HCT116 (cell line): ENCODE measurements at regions not wholly inside any gene's neighbourhood (a gene's known extent, or its start where the extent isn't known, plus 50 kb on each side); places are given as distances from the start of the nearest gene placed in this dataset.

ENCODE experiments used
- ATAC-seq: fragments of 200-7000 bp; cut with Tn5 transposase; 2 replicates; pipeline ENCODE4 v1.9.1; 2020; ENCODE audit warnings: mild to moderate bottlenecking, moderate library complexity
- BruUV-seq: library from RNA; stranded (reverse); fragments of 400-500 nt; replicated peaks from 2 replicates; lab custom pipeline; 2021; lab: Mats Ljungman, UMichigan
- CTCF ChIA-PET: fragments of 300-600 bp; sonication (Branson Sonifier 250); formaldehyde crosslinking; loops from one replicate; lab custom pipeline; 2021; ENCODE audit warnings: antibody characterized with exemption; lab: Charles Lee
- POLR2A ChIA-PET: fragments of 300-600, 350-600 bp; sonication (Branson Sonifier 250); formaldehyde crosslinking; loops from one replicate; lab custom pipeline; 2021; ENCODE audit warnings: antibody characterized with exemption; lab: Charles Lee
- RAD21 ChIA-PET, 2 experiments: fragments of 300-600 bp; sonication (Branson Sonifier 250); formaldehyde crosslinking; loops; one replicate each; lab custom pipeline; 2023; ENCODE audit warnings: low total read pairs in 2 of 2; ENCODE audit not compliant: uncharacterized antibody in 2 of 2, unreplicated experiment in 2 of 2, low non-redundant PET in 1 of 2; lab: Charles Lee
- DNase-seq: peaks from one replicate; pipeline ENCODE4 v3.0.0-alpha.2; 2010; ENCODE audit warnings: low read depth, low spot score
- H2AFZ ChIP-seq: fragments of 200-600 bp; shearing (Covaris generic), sonication (generic); 2 replicates; pipeline ENCODE4 v1.6.1; 2017; ENCODE audit warnings: low read depth, mixed run types, mixed read lengths, antibody characterized with exemption, low read length; ENCODE audit not compliant: poor library complexity, severe bottlenecking
- H3K27ac ChIP-seq: 2 replicates; pipeline ENCODE4 v1.5.1; 2012; ENCODE audit warnings: low read depth, low read length
- H3K27me3 ChIP-seq: fragments of 200-600 bp; sonication (generic); 2 replicates; pipeline ENCODE4 v1.6.1; 2016; ENCODE audit warnings: mixed run types, low read length, mixed read lengths; ENCODE audit not compliant: insufficient read depth
- H3K36me3 ChIP-seq, 2 experiments: fragments of 200-500 bp in 1 of 2; fragments of 200-600 bp in 1 of 2; sonication (Bioruptor generic) in 1 of 2; sonication (generic) in 1 of 2; 2 replicates each; pipeline versions ENCODE4 v1.5.1 to v1.6.1; 2014 to 2016; ENCODE audit warnings: low read length in 2 of 2, inconsistent platforms in 1 of 2, mixed read lengths in 1 of 2, mixed run types in 1 of 2; ENCODE audit not compliant: insufficient read depth in 2 of 2, control insufficient read depth in 1 of 2
- H3K4me1 ChIP-seq, 2 experiments: fragments of 200-600 bp in 1 of 2; sonication (generic) in 1 of 2; 2 replicates each; pipeline versions ENCODE4 v1.5.1 to v1.6.1; 2012 to 2017; ENCODE audit warnings: low read length in 2 of 2, inconsistent platforms in 1 of 2, mild to moderate bottlenecking in 1 of 2, mixed read lengths in 1 of 2, mixed run types in 1 of 2, moderate library complexity in 1 of 2; ENCODE audit not compliant: insufficient read depth in 2 of 2, control insufficient read depth in 1 of 2
- H3K4me2 ChIP-seq: fragments of 200-600 bp; sonication (generic); 2 replicates; pipeline ENCODE4 v1.6.1; 2017; ENCODE audit warnings: mixed run types, low read length, mixed read lengths
- H3K4me3 ChIP-seq, 2 experiments: fragments of 200-600 bp in 1 of 2; sonication (generic) in 1 of 2; replicated peaks in 1 of 2; 2 replicates each; pipeline ENCODE4 v1.5.1; 2011 to 2016; ENCODE audit warnings: low read length in 2 of 2, control low read depth in 1 of 2, low read depth in 1 of 2, mild to moderate bottlenecking in 1 of 2, mixed read lengths in 1 of 2, mixed run types in 1 of 2
- H3K79me2 ChIP-seq: fragments of 200-600 bp; sonication (generic); 2 replicates; pipeline ENCODE4 v1.6.1; 2017; ENCODE audit warnings: mild to moderate bottlenecking, mixed run types, low read length, moderate library complexity, mixed read lengths; ENCODE audit not compliant: insufficient read depth
- H3K9ac ChIP-seq: fragments of 200-600 bp; sonication (generic); 2 replicates; pipeline ENCODE4 v1.6.1; 2016; ENCODE audit warnings: low read length, mixed read lengths
- H3K9me2 ChIP-seq: fragments of 200-600 bp; sonication (generic), shearing (Covaris generic); 2 replicates; pipeline ENCODE4 v1.6.1; 2017; ENCODE audit warnings: mixed run types, mild to moderate bottlenecking, moderate library complexity; ENCODE audit not compliant: insufficient read depth
- H3K9me3 ChIP-seq, 2 experiments: fragments of 200-500 bp in 1 of 2; fragments of 200-600 bp in 1 of 2; sonication (Bioruptor generic) in 1 of 2; sonication (generic) in 1 of 2; 2 replicates each; pipeline ENCODE4 v1.6.1; 2014 to 2017; ENCODE audit warnings: low read length in 2 of 2, mixed read lengths in 2 of 2, inconsistent platforms in 1 of 2, low read depth in 1 of 2, mild to moderate bottlenecking in 1 of 2, mixed run types in 1 of 2, moderate library complexity in 1 of 2; ENCODE audit not compliant: control insufficient read depth in 1 of 2, insufficient read depth in 1 of 2
- H4K20me1 ChIP-seq: fragments of 200-600 bp; sonication (generic), shearing (Covaris generic); 2 replicates; pipeline ENCODE4 v1.6.1; 2017; ENCODE audit warnings: mixed run types, mild to moderate bottlenecking, moderate library complexity; ENCODE audit not compliant: insufficient read depth
- CBX3 ChIP-seq: IDR thresholded peaks from 2 replicates; pipeline ENCODE4 v1.6.1; 2012; ENCODE audit warnings: low read depth
- CTCF ChIP-seq, 3 experiments: fragments of 200-600 bp in 1 of 3; sonication (generic) in 1 of 3; IDR thresholded peaks in 2 of 3; conservative IDR thresholded peaks in 1 of 3; 2 replicates each; pipeline ENCODE4 v1.5.1; 2012 to 2017; ENCODE audit warnings: low read depth in 2 of 3, low read length in 2 of 3, antibody characterized with exemption in 1 of 3, borderline replicate concordance in 1 of 3, control low read depth in 1 of 3, mild to moderate bottlenecking in 1 of 3, mixed read lengths in 1 of 3, mixed run types in 1 of 3, moderate library complexity in 1 of 3; ENCODE audit not compliant: insufficient read depth in 1 of 3
- JUND ChIP-seq: IDR thresholded peaks from 2 replicates; pipeline ENCODE4 v1.6.1; 2012
- POLR2AphosphoS5 ChIP-seq: IDR thresholded peaks from 2 replicates; pipeline ENCODE4 v1.6.1; 2011; ENCODE audit warnings: mild to moderate bottlenecking, low read depth, low read length, moderate library complexity
- RAD21 ChIP-seq: IDR thresholded peaks from 2 replicates; pipeline ENCODE4 v1.6.1; 2012; ENCODE audit warnings: low read depth, mild to moderate bottlenecking
- SIN3A ChIP-seq: IDR thresholded peaks from 2 replicates; pipeline ENCODE4 v1.6.1; 2012; ENCODE audit warnings: low read depth
- SRF ChIP-seq: IDR thresholded peaks from 2 replicates; pipeline ENCODE4 v1.6.1; 2012; ENCODE audit warnings: low read depth
- TCF7L2 ChIP-seq: IDR thresholded peaks from 2 replicates; pipeline ENCODE4 v1.7.0; 2011; ENCODE audit warnings: borderline replicate concordance, inconsistent platforms; ENCODE audit not compliant: insufficient read depth, insufficient read length; ENCODE audit errors: extremely low read depth
- YY1 ChIP-seq: IDR thresholded peaks from 2 replicates; pipeline ENCODE4 v1.6.1; 2011; ENCODE audit warnings: low read length, low read depth, moderate library complexity, mild to moderate bottlenecking; ENCODE audit not compliant: insufficient replicate concordance; ENCODE audit errors: extremely low read depth
- ZFX ChIP-seq: fragments of 450-650 bp; IDR thresholded peaks from 2 replicates; pipeline ENCODE4 v1.6.1; 2017
- intact Hi-C: fragments of 100-400 bp; cut with micrococcal nuclease; formaldehyde crosslinking; loops from 2 replicates; pipeline ENCODE4 v1.10.0; 2022

- H3K79me2 ChIP-seq, result no peaks in the 10 kb centered on the region
- no peaks in the 10 kb centered on the region for H3K4me1 ChIP-seq
- H3K9ac ChIP-seq, result no peak overlapping the region
- no peak overlapping the region for H2AFZ ChIP-seq
- H3K27me3 ChIP-seq, result peaks cover 56% of the 10 kb centered on the region
- no peaks in the 10 kb centered on the region for H4K20me1 ChIP-seq
- no peaks in the 10 kb centered on the region for H3K9me2 ChIP-seq
- TF ChIP-seq ZFX (no peak), POLR2AphosphoS5 (no peak), YY1 (no peak), RAD21 (no peak), CTCF (IDR thresholded peaks at IDR 0.05 in 2 of 3, conservative IDR thresholded peaks at IDR 0.05 in 1 of 3; ENCODE audit: borderline replicate concordance in 1 of 3, insufficient read depth in 1 of 3, low read depth in 2 of 3, low read length in 2 of 3) (no peak), CBX3 (no peak), SIN3A (no peak), TCF7L2 (no peak), JUND (no peak), SRF (no peak)
- ChIA-PET CTCF (no interaction called here), RAD21 (no interaction called here), POLR2A (no interaction called here)
- intact Hi-C loops, result no loop called here
- no peaks in the 10 kb centered on the region for H3K9me3 ChIP-seq
- no peak overlapping the region for H3K27ac ChIP-seq
- no peak for ATAC-seq
- H3K36me3 ChIP-seq, result no peaks in the 10 kb centered on the region
- no peak for DNase-seq
- no peak overlapping the region for H3K4me2 ChIP-seq
- no peak overlapping the region for H3K4me3 ChIP-seq
- no TSS peak for BruUV-seq
These were observed 134.8 kb upstream of the MB21D2 start for GRCh38 chr3:193052354-193053045.
